Muscle layer of colon (tissue), 2 donors: ENCODE measurements at regions not wholly inside any gene's neighbourhood (a gene's known extent, or its start where the extent isn't known, plus 50 kb on each side); places are given as distances from the start of the nearest gene placed in this dataset.

ENCODE experiments used
- H3K27ac ChIP-seq: one replicate; pipeline ENCODE4 v1.7.0; 2013; ENCODE audit warnings: low read depth, mild to moderate bottlenecking, low read length, moderate library complexity
- H3K27me3 ChIP-seq, 2 donors: one replicate each; pipeline ENCODE4 v1.7.0; 2013; ENCODE audit warnings: low read length in 2 of 2, mild to moderate bottlenecking in 2 of 2; ENCODE audit not compliant: insufficient read depth in 2 of 2, control insufficient read depth in 1 of 2
- H3K36me3 ChIP-seq: one replicate; pipeline ENCODE4 v1.7.0; 2013; ENCODE audit warnings: mild to moderate bottlenecking, low read length; ENCODE audit not compliant: insufficient read depth
- H3K4me1 ChIP-seq: one replicate; pipeline ENCODE4 v1.7.0; 2013; ENCODE audit warnings: mild to moderate bottlenecking, low read length; ENCODE audit not compliant: insufficient read depth
- H3K4me3 ChIP-seq, 2 donors: one replicate each; pipeline ENCODE4 v1.7.0; 2013; ENCODE audit warnings: low read length in 2 of 2, low read depth in 1 of 2, mild to moderate bottlenecking in 1 of 2, moderate library complexity in 1 of 2
- H3K9ac ChIP-seq: one replicate; pipeline ENCODE4 v1.7.0; 2013; ENCODE audit warnings: low read length
- H3K9me3 ChIP-seq: one replicate; pipeline ENCODE4 v1.7.0; 2013; ENCODE audit warnings: mild to moderate bottlenecking, low read length
- donor health status: abdominal sarcoma.
- donor health status: Adenocarcinoma of cecum.

- Histone ChIP-seq H3K36me3 (no peaks in the 10 kb centered on the region), H3K4me3 (no peak overlapping the region), H3K9me3 (no peaks in the 10 kb centered on the region), H3K9ac (no peak overlapping the region), H3K27me3 (no peaks in the 10 kb centered on the region), H3K4me1 (no peaks in the 10 kb centered on the region), H3K27ac (no peak overlapping the region)
These were observed 190.7 kb downstream of the C16orf95 start for GRCh38 chr16:87126403-87127025.

GRCh38 chr16:87127061-87127765, 190.0 kb downstream of the C16orf95 start:
- Histone ChIP-seq H3K4me3 (no peak overlapping the region), H3K27me3 (no peaks in the 10 kb centered on the region), H3K36me3 (no peaks in the 10 kb centered on the region), H3K9me3 (no peaks in the 10 kb centered on the region), H3K4me1 (no peaks in the 10 kb centered on the region), H3K9ac (no peak overlapping the region), H3K27ac (no peak overlapping the region)

- no peak overlapping the region for H3K27ac ChIP-seq
- H3K4me1 ChIP-seq = no peaks in the 10 kb centered on the region
- no peak overlapping the region for H3K4me3 ChIP-seq
- no peaks in the 10 kb centered on the region for H3K36me3 ChIP-seq
- H3K27me3 ChIP-seq = no peaks in the 10 kb centered on the region
- H3K9me3 ChIP-seq = no peaks in the 10 kb centered on the region
- H3K9ac ChIP-seq = no peak overlapping the region
These were observed 189.4 kb downstream of the C16orf95 start for GRCh38 chr16:87127766-87128147.

- H3K4me1 ChIP-seq = no peaks in the 10 kb centered on the region
- H3K4me3 ChIP-seq = no peak overlapping the region
- no peak overlapping the region for H3K9ac ChIP-seq
- no peaks in the 10 kb centered on the region for H3K36me3 ChIP-seq
- no peaks in the 10 kb centered on the region for H3K27me3 ChIP-seq
- H3K27ac ChIP-seq = no peak overlapping the region
- H3K9me3 ChIP-seq = no peaks in the 10 kb centered on the region
These were observed 187.4 kb downstream of the C16orf95 start for GRCh38 chr16:87129771-87130170.

- Histone ChIP-seq H3K4me3 (no peak overlapping the region), H3K4me1 (no peaks in the 10 kb centered on the region), H3K36me3 (no peaks in the 10 kb centered on the region), H3K9ac (no peak overlapping the region), H3K27ac (no peak overlapping the region), H3K27me3 (no peaks in the 10 kb centered on the region), H3K9me3 (no peaks in the 10 kb centered on the region)
These were observed 185.9 kb downstream of the C16orf95 start for GRCh38 chr16:87131061-87131995.

- no peaks in the 10 kb centered on the region for H3K9me3 ChIP-seq
- H3K27me3 ChIP-seq = no peaks in the 10 kb centered on the region
- no peak overlapping the region for H3K27ac ChIP-seq
- H3K9ac ChIP-seq = no peak overlapping the region
- no peak overlapping the region for H3K4me3 ChIP-seq
- H3K36me3 ChIP-seq = no peaks in the 10 kb centered on the region
- H3K4me1 ChIP-seq = no peaks in the 10 kb centered on the region
These were observed 185.2 kb downstream of the C16orf95 start for GRCh38 chr16:87131996-87132345.

GRCh38 chr16:87132361-87133014, 184.7 kb downstream of the C16orf95 start:
- Histone ChIP-seq H3K9ac (no peak overlapping the region), H3K27me3 (no peaks in the 10 kb centered on the region), H3K27ac (no peak overlapping the region), H3K4me1 (no peaks in the 10 kb centered on the region), H3K36me3 (no peaks in the 10 kb centered on the region), H3K4me3 (no peak overlapping the region), H3K9me3 (no peaks in the 10 kb centered on the region)

GRCh38 chr16:87133112-87133850, 183.9 kb downstream of the C16orf95 start:
- Histone ChIP-seq H3K27me3 (no peaks in the 10 kb centered on the region), H3K27ac (no peak overlapping the region), H3K4me1 (no peaks in the 10 kb centered on the region), H3K36me3 (no peaks in the 10 kb centered on the region), H3K9me3 (no peaks in the 10 kb centered on the region), H3K9ac (no peak overlapping the region), H3K4me3 (no peak overlapping the region)

GRCh38 chr16:87133966-87134627, 183.1 kb downstream of the C16orf95 start:
- Histone ChIP-seq H3K27ac (no peak overlapping the region), H3K36me3 (no peaks in the 10 kb centered on the region), H3K4me3 (no peak overlapping the region), H3K9ac (no peak overlapping the region), H3K9me3 (no peaks in the 10 kb centered on the region), H3K4me1 (no peaks in the 10 kb centered on the region), H3K27me3 (no peaks in the 10 kb centered on the region)

GRCh38 chr16:87134628-87134995, 182.6 kb downstream of the C16orf95 start:
- no peak overlapping the region for H3K9ac ChIP-seq
- H3K9me3 ChIP-seq = no peaks in the 10 kb centered on the region
- H3K27me3 ChIP-seq = no peaks in the 10 kb centered on the region
- no peak overlapping the region for H3K27ac ChIP-seq
- no peak overlapping the region for H3K4me3 ChIP-seq
- H3K36me3 ChIP-seq = no peaks in the 10 kb centered on the region
- no peaks in the 10 kb centered on the region for H3K4me1 ChIP-seq
